H1 (cell line): ENCODE measurements at regions not wholly inside any gene's neighbourhood (a gene's known extent, or its start where the extent isn't known, plus 50 kb on each side); places are given as distances from the start of the nearest gene placed in this dataset.

Source experiments
- CTCF ChIA-PET: fragments of 300-600 bp; sonication (Branson Sonifier 250); formaldehyde crosslinking; loops from one replicate; lab custom pipeline; 2021; ENCODE audit not compliant: partially characterized antibody; lab: Charles Lee
- POLR2A ChIA-PET: fragments of 300-600 bp; sonication (Branson Sonifier 250); formaldehyde crosslinking; loops from one replicate; lab custom pipeline; 2021; ENCODE audit warnings: inconsistent platforms; ENCODE audit not compliant: partially characterized antibody; lab: Charles Lee
- DNase-seq, 2 experiments: peaks; one replicate each; pipeline versions ENCODE4 v3.0.0 to v3.0.0-alpha.2; 2010 to 2022; ENCODE audit warnings: low spot score in 2 of 2, low read depth in 1 of 2, mixed read lengths in 1 of 2
- FAIRE-seq: peaks from 2 replicates; lab custom pipeline; 2011; peaks lifted over from hg19 to GRCh38; lab: Jason Lieb, UNC
- H2AFZ ChIP-seq: 2 replicates; pipeline ENCODE4 v1.8.1; 2012; ENCODE audit warnings: low read length, inconsistent platforms
- H2AK5ac ChIP-seq: 2 replicates; pipeline ENCODE4 v1.6.1; 2013; ENCODE audit warnings: low read depth, low read length
- H2BK120ac ChIP-seq: replicated peaks from 2 replicates; pipeline ENCODE3; 2013; ENCODE audit warnings: low read depth, low read length, inconsistent platforms
- H2BK12ac ChIP-seq: 2 replicates; pipeline ENCODE4 v1.6.1; 2013; ENCODE audit warnings: low read depth, low read length
- H2BK15ac ChIP-seq: 2 replicates; pipeline ENCODE4 v1.6.1; 2013; ENCODE audit warnings: low read length
- H2BK20ac ChIP-seq: 2 replicates; pipeline ENCODE4 v1.6.1; 2013; ENCODE audit warnings: low read length
- H2BK5ac ChIP-seq: 2 replicates; pipeline ENCODE4 v1.6.1; 2013; ENCODE audit warnings: low read depth, low read length
- H3K14ac ChIP-seq: 2 replicates; pipeline ENCODE4 v1.6.1; 2013; ENCODE audit warnings: inconsistent platforms; ENCODE audit not compliant: insufficient read length
- H3K18ac ChIP-seq: 2 replicates; pipeline ENCODE4 v1.6.1; 2013; ENCODE audit warnings: low read length; ENCODE audit errors: extremely low read depth
- H3K23ac ChIP-seq: 2 replicates; pipeline ENCODE4 v1.6.1; 2013; ENCODE audit warnings: inconsistent platforms; ENCODE audit not compliant: insufficient read length
- H3K23me2 ChIP-seq: 2 replicates; pipeline ENCODE4 v1.6.1; 2013; ENCODE audit warnings: low read depth, low read length
- H3K27ac ChIP-seq: 2 replicates; pipeline ENCODE4 v1.6.1; 2011; ENCODE audit warnings: low read depth, low read length, inconsistent platforms
- H3K27me3 ChIP-seq, 4 experiments: replicated peaks in 1 of 4; 1 replicate in 1 of 4; 2 replicates in 3 of 4; pipeline versions ENCODE4 v1.6.1 to v1.8.1; 2011 to 2013; ENCODE audit warnings: low read length in 3 of 4, mild to moderate bottlenecking in 3 of 4, inconsistent platforms in 2 of 4, mixed read lengths in 2 of 4, moderate library complexity in 1 of 4; ENCODE audit not compliant: control insufficient read depth in 3 of 4, insufficient read depth in 3 of 4; ENCODE audit errors: extremely low read depth in 1 of 4
- H3K36me3 ChIP-seq, 4 experiments: 2 replicates each; pipeline versions ENCODE4 v1.6.1 to v1.8.1; 2011 to 2013; ENCODE audit warnings: mild to moderate bottlenecking in 4 of 4, low read length in 3 of 4, moderate library complexity in 2 of 4, control low read depth in 1 of 4, inconsistent platforms in 1 of 4; ENCODE audit not compliant: insufficient read depth in 4 of 4, control insufficient read depth in 2 of 4
- H3K4ac ChIP-seq: replicated peaks from 2 replicates; pipeline ENCODE3; 2013; ENCODE audit warnings: low read length, low read depth, mixed read lengths, inconsistent platforms; ENCODE audit not compliant: insufficient read length
- H3K4me1 ChIP-seq, 4 experiments: replicated peaks in 1 of 4; 1 replicate in 1 of 4; 2 replicates in 3 of 4; pipeline versions ENCODE4 v1.6.1 to v1.8.1; 2011 to 2013; ENCODE audit warnings: low read length in 3 of 4, inconsistent platforms in 2 of 4, mixed read lengths in 1 of 4; ENCODE audit not compliant: insufficient read depth in 4 of 4, control insufficient read depth in 3 of 4
- H3K4me2 ChIP-seq, 2 experiments: 2 replicates each; pipeline versions ENCODE4 v1.6.1 to v1.8.1; 2011 to 2013; ENCODE audit warnings: low read depth in 2 of 2, low read length in 2 of 2, control low read depth in 1 of 2, inconsistent platforms in 1 of 2, mild to moderate bottlenecking in 1 of 2; ENCODE audit not compliant: insufficient read depth in 1 of 2
- H3K4me3 ChIP-seq, 4 experiments: fragments of 200-600, 300-600 bp in 1 of 4; sonication (generic), shearing (Covaris generic), sonication (Bioruptor Twin) in 1 of 4; 2 replicates each; pipeline versions ENCODE4 v1.5.1 to v1.8.1; 2011 to 2016; ENCODE audit warnings: low read length in 4 of 4, low read depth in 3 of 4, control low read depth in 2 of 4, inconsistent platforms in 2 of 4, mild to moderate bottlenecking in 2 of 4, mixed read lengths in 1 of 4, moderate library complexity in 1 of 4; ENCODE audit not compliant: insufficient read depth in 2 of 4; ENCODE audit errors: extremely low read depth in 1 of 4
- H3K56ac ChIP-seq: replicated peaks from 2 replicates; pipeline ENCODE3; 2013; ENCODE audit warnings: low read depth, mild to moderate bottlenecking, mixed read lengths, low read length, inconsistent platforms; ENCODE audit not compliant: insufficient read length
- H3K79me1 ChIP-seq: 2 replicates; pipeline ENCODE4 v1.6.1; 2013; ENCODE audit warnings: low read depth, low read length, control low read depth
- H3K79me2 ChIP-seq, 2 experiments: 2 replicates each; pipeline versions ENCODE4 v1.6.1 to v1.8.1; 2012 to 2013; ENCODE audit warnings: low read length in 2 of 2, mild to moderate bottlenecking in 2 of 2, inconsistent platforms in 1 of 2; ENCODE audit not compliant: insufficient read depth in 2 of 2, control insufficient read depth in 1 of 2
- H3K9ac ChIP-seq, 4 experiments: replicated peaks in 1 of 4; 1 replicate in 1 of 4; 2 replicates in 3 of 4; pipeline versions ENCODE4 v1.6.1 to v1.8.1; 2011 to 2013; ENCODE audit warnings: low read depth in 3 of 4, low read length in 3 of 4, control low read depth in 2 of 4, mild to moderate bottlenecking in 2 of 4, moderate library complexity in 2 of 4, inconsistent platforms in 1 of 4; ENCODE audit errors: extremely low read depth in 1 of 4
- H3K9me3 ChIP-seq, 2 experiments: 2 replicates each; pipeline versions ENCODE4 v1.6.1 to v1.8.1; 2012 to 2013; ENCODE audit warnings: mild to moderate bottlenecking in 2 of 2, moderate library complexity in 2 of 2, control low read depth in 1 of 2, inconsistent platforms in 1 of 2, low read depth in 1 of 2, low read length in 1 of 2, mixed read lengths in 1 of 2; ENCODE audit not compliant: insufficient read depth in 2 of 2
- H4K20me1 ChIP-seq, 2 experiments: replicated peaks in 1 of 2; 2 replicates each; pipeline versions ENCODE3 to v1.8.1; 2011 to 2013; ENCODE audit warnings: inconsistent platforms in 2 of 2, low read length in 2 of 2, mild to moderate bottlenecking in 1 of 2; ENCODE audit not compliant: insufficient read depth in 2 of 2, control insufficient read depth in 1 of 2
- H4K5ac ChIP-seq: 2 replicates; pipeline ENCODE4 v1.6.1; 2013; ENCODE audit warnings: low read length, low read depth, mixed read lengths, inconsistent platforms; ENCODE audit not compliant: insufficient read length
- H4K8ac ChIP-seq: 2 replicates; pipeline ENCODE4 v1.8.0; 2013; ENCODE audit warnings: mild to moderate bottlenecking, moderate library complexity, low read length, inconsistent platforms; ENCODE audit not compliant: insufficient read depth; ENCODE audit errors: extremely low read depth
- H4K91ac ChIP-seq: replicated peaks from 2 replicates; pipeline ENCODE3; 2013; ENCODE audit warnings: low read length, mixed read lengths, inconsistent platforms; ENCODE audit not compliant: insufficient read length
- ASH2L ChIP-seq: fragments of 200-600, 300-600 bp; sonication (generic); IDR thresholded peaks from one replicate; pipeline ENCODE4 v1.7.1; 2017; ENCODE audit warnings: low read length
- ATF2 ChIP-seq: IDR thresholded peaks from 2 replicates; pipeline ENCODE4 v1.6.1; 2012; ENCODE audit warnings: low read length, inconsistent platforms
- BRCA1 ChIP-seq: IDR thresholded peaks from 2 replicates; pipeline ENCODE4 v1.6.1; 2012; ENCODE audit warnings: low read depth, low read length, improper control_type of control experiment
- CBX5 ChIP-seq: fragments of 300-800, 300-1000 bp; sonication (generic); IDR thresholded peaks from 2 replicates; pipeline ENCODE4 v1.7.1; 2016; ENCODE audit warnings: antibody characterized with exemption, low read length, low read depth
- GTF2F1 ChIP-seq: IDR thresholded peaks from 2 replicates; pipeline ENCODE4 v1.6.1; 2012; ENCODE audit warnings: low read depth, low read length, improper control_type of control experiment, borderline replicate concordance
- SAP30 ChIP-seq: fragments of 300-600 bp; sonication (generic); IDR thresholded peaks from 2 replicates; pipeline ENCODE4 v1.7.1; 2012; ENCODE audit warnings: low read length, moderate library complexity, mild to moderate bottlenecking, inconsistent platforms; ENCODE audit not compliant: insufficient read depth, insufficient replicate concordance
- SIN3A ChIP-seq, 2 experiments: IDR thresholded peaks in 1 of 2; conservative IDR thresholded peaks in 1 of 2; 2 replicates each; pipeline ENCODE4 v1.6.1; 2011 to 2012; ENCODE audit warnings: low read length in 2 of 2, improper control_type of control experiment in 1 of 2, low read depth in 1 of 2, mild to moderate bottlenecking in 1 of 2
- SP4 ChIP-seq: IDR thresholded peaks from 2 replicates; pipeline ENCODE4 v1.6.1; 2012; ENCODE audit warnings: low read length, inconsistent platforms

- TF ChIP-seq SAP30 (no peak), ASH2L (no peak), SP4 (no peak), SIN3A (conservative IDR thresholded peaks at IDR 0.05 in 1 of 2, IDR thresholded peaks at IDR 0.05 in 1 of 2; ENCODE audit: low read depth in 1 of 2, low read length in 2 of 2) (no peak), ATF2 (no peak), BRCA1 (no peak), GTF2F1 (no peak), CBX5 (no peak)
- no peak overlapping the region for H2AK5ac ChIP-seq
Measured at GRCh38 chr13:88369866-88370265, 698.7 kb downstream of the SLITRK5 start.

More at GRCh38 chr13:88369866-88370265, 698.7 kb downstream of the SLITRK5 start:
- H4K20me1 ChIP-seq = no peaks in the 10 kb centered on the region
- H3K18ac ChIP-seq = no peak overlapping the region
- no peaks in the 10 kb centered on the region for H3K79me2 ChIP-seq
- H2BK12ac ChIP-seq = no peak overlapping the region
- H4K5ac ChIP-seq = no peak overlapping the region
- H3K4ac ChIP-seq = no peak overlapping the region
- peaks cover 0 to 3% (median 0%) of the 10 kb centered on the region in 4 experiments; a peak in 1 of 8 replicates for H3K36me3 ChIP-seq
- no peak overlapping the region for H3K23ac ChIP-seq
- peaks cover 4 to 6% of the 10 kb centered on the region in 2 experiments; a peak in 3 of 4 replicates for H3K9me3 ChIP-seq
- FAIRE-seq (no peak), DNase-seq (no peak)
- no peak overlapping the region for H4K91ac ChIP-seq
- H3K79me1 ChIP-seq = no peaks in the 10 kb centered on the region
- H3K4me3 ChIP-seq = no peak overlapping the region
- CTCF ChIA-PET = interaction anchor here (0.6 to 1.6 kb wide), 2 partner anchors 78 to 697 kb away, joined by 3 read pairs; no protein-coding TSS in a partner anchor
- no peak overlapping the region for H2BK120ac ChIP-seq
- H3K27me3 ChIP-seq = no peaks in the 10 kb centered on the region
- H3K9ac ChIP-seq = no peak overlapping the region
- H3K56ac ChIP-seq = no peak overlapping the region
- no peaks in the 10 kb centered on the region for H3K4me1 ChIP-seq
- no peak overlapping the region for H3K4me2 ChIP-seq
- no peak overlapping the region for H3K27ac ChIP-seq
- no peak overlapping the region for H2BK5ac ChIP-seq
- no peak overlapping the region for H2BK15ac ChIP-seq
- no peak overlapping the region for H3K14ac ChIP-seq
- no peak overlapping the region for H2BK20ac ChIP-seq
- no peak overlapping the region for H4K8ac ChIP-seq
- POLR2A ChIA-PET = no interaction called here
- 0 out of 2 replicates have a peak overlapping the region, but pooled peaks have one; percentile 53 for H2AFZ ChIP-seq
- no peaks in the 10 kb centered on the region for H3K23me2 ChIP-seq
